Dendritic cell treated with granulocyte-macrophage colony-stimulating factor and Interleukin-4, amounts not matched to agents 40 ng/mL and 50 ng/mL, for 4 days (primary cell): ENCODE measurements at regions not wholly inside any gene's neighbourhood (a gene's known extent, or its start where the extent isn't known, plus 50 kb on each side); places are given as distances from the start of the nearest gene placed in this dataset.
"Not testable (repeated sequence)": the region's sequence is repeated elsewhere in the genome, so short reads cannot be mapped to it uniquely, and the experiment has no call there.

Source experiments
- H3K27ac Mint-ChIP-seq: one replicate; pipeline ENCODE4 v1.8.0; 2022; ENCODE audit warnings: mild to moderate bottlenecking, mixed read lengths
- H3K27me3 Mint-ChIP-seq: one replicate; pipeline ENCODE4 v1.8.0; 2022; ENCODE audit warnings: mild to moderate bottlenecking, mixed read lengths
- H3K36me3 Mint-ChIP-seq: one replicate; pipeline ENCODE4 v1.8.0; 2022; ENCODE audit warnings: low read depth, mixed read lengths
- H3K4me1 Mint-ChIP-seq: one replicate; pipeline ENCODE4 v1.8.0; 2022; ENCODE audit warnings: low read depth, mixed read lengths
- H3K4me3 Mint-ChIP-seq: one replicate; pipeline ENCODE4 v1.8.0; 2022; ENCODE audit warnings: mild to moderate bottlenecking, moderate library complexity, mixed read lengths
- H3K9me3 Mint-ChIP-seq: one replicate; pipeline ENCODE4 v1.8.0; 2022; ENCODE audit warnings: mixed read lengths
- intact Hi-C: fragments of 100-400 bp; cut with micrococcal nuclease; formaldehyde crosslinking; loops from one replicate; pipeline ENCODE4 v1.15.0; 2022

DNA sequence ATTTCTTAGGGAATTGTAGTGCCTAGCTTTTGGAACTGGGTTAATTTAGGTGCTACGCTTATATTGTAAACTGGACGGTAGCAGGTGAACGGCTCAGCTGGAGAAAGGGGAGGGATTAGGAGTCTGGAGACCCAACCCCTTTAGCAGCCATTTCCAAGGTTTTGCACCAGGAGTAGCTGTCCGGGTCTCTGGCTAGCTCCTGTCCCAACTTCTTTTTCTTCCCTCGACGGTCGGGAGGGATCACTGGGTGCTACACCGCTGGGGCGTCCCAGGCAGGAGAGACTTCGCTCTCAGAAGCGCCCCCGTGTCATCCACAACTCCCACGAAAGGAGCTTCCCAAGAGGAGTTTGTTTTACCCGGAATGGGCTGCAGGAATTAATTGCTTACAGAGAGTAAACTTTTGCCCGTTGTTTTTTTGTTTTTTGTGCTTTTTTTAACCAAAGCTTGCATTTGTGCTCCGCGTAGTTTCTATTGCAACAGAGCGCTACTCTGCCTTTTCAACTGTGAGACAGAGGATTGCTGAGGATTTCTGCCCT, 1640.9 kb upstream of the C9orf72 start:
- Mint-ChIP-seq H3K27ac (no peak overlapping the region), H3K9me3 (no peaks in the 10 kb centered on the region), H3K36me3 (no peaks in the 10 kb centered on the region), H3K4me1 (peaks cover 21% of the 10 kb centered on the region), H3K4me3 (no peak overlapping the region), H3K27me3 (peaks cover 65% of the 10 kb centered on the region)
- intact Hi-C loops, result no loop called here

DNA sequence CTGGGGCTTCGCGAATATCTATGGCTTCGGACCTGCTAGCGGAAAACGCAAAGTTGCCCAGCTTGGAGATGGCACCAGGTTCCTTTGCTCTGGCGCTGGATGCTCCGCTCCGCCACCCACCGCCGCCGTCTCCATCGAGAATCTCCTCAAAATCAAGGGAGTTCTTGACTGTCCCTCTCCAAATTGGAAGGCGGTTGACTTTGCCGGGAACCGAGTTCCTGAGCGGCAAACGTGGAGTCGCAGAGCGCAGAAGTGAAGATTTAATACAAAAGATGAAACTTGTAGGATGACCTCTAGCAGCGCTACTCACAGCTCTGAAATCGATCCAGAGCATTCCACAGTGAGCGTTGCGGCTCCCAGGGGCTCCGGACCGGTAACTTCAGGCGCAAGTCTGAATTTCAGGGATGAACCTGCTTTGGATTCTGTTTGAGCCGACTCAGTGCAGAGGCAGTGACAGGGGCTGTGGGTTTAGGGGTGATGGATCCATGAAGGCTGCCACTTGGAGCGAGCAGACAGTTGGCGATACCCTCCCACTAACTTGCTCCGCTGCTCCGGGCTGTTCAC, 1641.5 kb upstream of the C9orf72 start:
- Mint-ChIP-seq H3K4me1 (peaks cover 21% of the 10 kb centered on the region), H3K4me3 (no peak overlapping the region), H3K9me3 (no peaks in the 10 kb centered on the region)

GRCh38 chr9:29217966-29218365, 1644.7 kb upstream of the C9orf72 start:
- intact Hi-C loops, result no loop called here
- Mint-ChIP-seq H3K4me3 (no peak overlapping the region), H3K4me1 (peaks cover 10% of the 10 kb centered on the region)

More for the DNA sequence above, 1641.5 kb upstream of the C9orf72 start:
- H3K27me3 Mint-ChIP-seq, result peaks cover 64% of the 10 kb centered on the region
- H3K36me3 Mint-ChIP-seq, result no peaks in the 10 kb centered on the region
- H3K27ac Mint-ChIP-seq, result no peak overlapping the region
- intact Hi-C loops, result no loop called here

GRCh38 chr9:29220596-29221251, 1647.4 kb upstream of the C9orf72 start:
- Mint-ChIP-seq H3K36me3 (no peaks in the 10 kb centered on the region), H3K4me1 (no peaks in the 10 kb centered on the region), H3K4me3 (no peak overlapping the region), H3K27me3 (peaks cover 13% of the 10 kb centered on the region), H3K27ac (no peak overlapping the region), H3K9me3 (no peaks in the 10 kb centered on the region)
- intact Hi-C loops, result no loop called here

More at GRCh38 chr9:29217966-29218365, 1644.7 kb upstream of the C9orf72 start:
- Mint-ChIP-seq H3K27ac (no peak overlapping the region), H3K36me3 (no peaks in the 10 kb centered on the region), H3K27me3 (peaks cover 40% of the 10 kb centered on the region), H3K9me3 (no peaks in the 10 kb centered on the region)

GRCh38 chr9:29228558-29228957, 1655.3 kb upstream of the C9orf72 start:
- no peak overlapping the region for H3K27ac Mint-ChIP-seq
- no peaks in the 10 kb centered on the region for H3K36me3 Mint-ChIP-seq
- H3K4me1 Mint-ChIP-seq, result no peaks in the 10 kb centered on the region
- intact Hi-C loops, result no loop called here
- H3K9me3 Mint-ChIP-seq, result peaks cover 8% of the 10 kb centered on the region
- no peak overlapping the region for H3K4me3 Mint-ChIP-seq
- no peaks in the 10 kb centered on the region for H3K27me3 Mint-ChIP-seq

DNA sequence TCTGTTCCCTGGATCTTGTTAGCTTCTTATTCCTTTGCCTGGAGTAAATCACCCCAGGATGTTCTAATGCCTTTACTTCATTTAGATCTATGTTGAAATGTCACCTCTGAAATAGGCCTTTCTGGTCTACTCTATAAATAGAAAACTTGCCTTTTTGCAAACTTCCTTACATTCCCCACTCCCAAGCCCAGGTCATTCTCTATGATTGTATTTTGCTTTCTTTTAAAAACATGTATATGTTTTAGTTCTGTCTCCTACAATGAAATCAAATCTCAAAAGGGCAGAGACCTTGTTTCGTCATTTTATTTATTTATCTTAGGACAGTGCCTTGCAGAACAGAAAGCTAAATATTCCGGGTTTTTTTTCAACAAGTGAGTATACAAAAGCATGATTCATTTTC, 1657.7 kb upstream of the C9orf72 start:
- peaks cover 8% of the 10 kb centered on the region for H3K9me3 Mint-ChIP-seq
- H3K27me3 Mint-ChIP-seq, result no peaks in the 10 kb centered on the region
- no peaks in the 10 kb centered on the region for H3K4me1 Mint-ChIP-seq
- no peaks in the 10 kb centered on the region for H3K36me3 Mint-ChIP-seq
- intact Hi-C loops, result no loop called here
- H3K4me3 Mint-ChIP-seq, result no peak overlapping the region
- H3K27ac Mint-ChIP-seq, result no peak overlapping the region

DNA sequence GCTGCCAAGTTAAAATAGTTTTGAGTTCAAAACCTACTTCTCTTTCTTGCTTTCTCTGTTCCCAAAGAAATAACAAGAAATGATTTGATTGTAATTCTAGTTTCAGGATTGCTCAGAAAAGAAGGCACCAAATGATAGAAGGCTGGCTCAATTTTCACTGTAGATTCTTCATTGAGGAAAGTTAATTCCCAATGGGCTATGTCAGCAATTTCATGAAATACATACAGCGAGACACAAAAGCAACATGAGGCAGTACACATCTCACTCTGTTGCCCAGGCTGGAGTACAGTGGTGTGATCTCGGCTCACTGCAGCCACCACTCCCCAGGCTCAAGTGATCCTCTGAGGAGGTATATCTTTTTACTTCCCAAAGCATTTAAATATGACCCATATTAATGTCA, 1659.9 kb upstream of the C9orf72 start:
- Mint-ChIP-seq H3K27me3 (no peaks in the 10 kb centered on the region), H3K4me3 (no peak overlapping the region), H3K4me1 (no peaks in the 10 kb centered on the region), H3K36me3 (no peaks in the 10 kb centered on the region), H3K9me3 (peaks cover 8% of the 10 kb centered on the region), H3K27ac (no peak overlapping the region)
- intact Hi-C loops, result no loop called here

DNA sequence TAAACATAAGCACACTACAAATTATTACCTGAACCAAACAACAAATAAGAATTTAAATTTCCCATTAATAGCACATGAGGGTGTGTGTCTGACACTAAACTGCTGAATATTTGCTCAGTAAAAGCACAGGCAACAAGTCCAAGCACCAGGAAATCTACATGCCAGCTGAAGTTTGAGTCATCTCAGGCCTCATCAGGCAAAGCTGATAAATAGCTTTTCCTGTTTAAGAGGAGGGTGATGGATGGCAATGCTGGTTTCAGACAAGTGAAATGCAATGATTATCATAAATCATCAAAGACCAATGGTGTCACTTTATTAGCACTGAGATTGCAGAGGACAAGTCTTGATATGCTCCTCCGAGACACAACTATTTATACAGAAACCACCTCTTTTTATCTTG, 1668.0 kb upstream of the C9orf72 start:
- intact Hi-C loops, result loop anchor here (10.0 kb wide), 1 partner anchor 93 kb away; no protein-coding TSS in a partner anchor
- no peak overlapping the region for H3K27ac Mint-ChIP-seq
- no peaks in the 10 kb centered on the region for H3K27me3 Mint-ChIP-seq
- no peak overlapping the region for H3K4me3 Mint-ChIP-seq
- H3K36me3 Mint-ChIP-seq, result no peaks in the 10 kb centered on the region
- no peaks in the 10 kb centered on the region for H3K4me1 Mint-ChIP-seq
- no peaks in the 10 kb centered on the region for H3K9me3 Mint-ChIP-seq

GRCh38 chr9:29245351-29245750, 1672.1 kb upstream of the C9orf72 start:
- H3K27me3 Mint-ChIP-seq, result no peaks in the 10 kb centered on the region
- H3K27ac Mint-ChIP-seq, result no peak overlapping the region

GRCh38 chr9:29270400-29270799, 1697.1 kb upstream of the C9orf72 start:
- H3K36me3 Mint-ChIP-seq, H3K27ac Mint-ChIP-seq, H3K27me3 Mint-ChIP-seq, intact Hi-C loops, H3K4me1 Mint-ChIP-seq, H3K4me3 Mint-ChIP-seq: not testable (repeated sequence)
- H3K9me3 Mint-ChIP-seq, result peaks cover 25% of the 10 kb centered on the region

More at GRCh38 chr9:29245351-29245750, 1672.1 kb upstream of the C9orf72 start:
- no peak overlapping the region for H3K4me3 Mint-ChIP-seq
- no peaks in the 10 kb centered on the region for H3K36me3 Mint-ChIP-seq
- no peaks in the 10 kb centered on the region for H3K9me3 Mint-ChIP-seq
- intact Hi-C loops, result loop anchor here (10.0 kb wide), 1 partner anchor 89 kb away; no protein-coding TSS in a partner anchor
- no peaks in the 10 kb centered on the region for H3K4me1 Mint-ChIP-seq

GRCh38 chr9:29282121-29282520, 1708.8 kb upstream of the C9orf72 start:
- Mint-ChIP-seq H3K27me3 (no peaks in the 10 kb centered on the region), H3K4me3 (no peak overlapping the region), H3K4me1 (peaks cover 5% of the 10 kb centered on the region), H3K27ac (no peak overlapping the region), H3K36me3 (no peaks in the 10 kb centered on the region), H3K9me3 (no peaks in the 10 kb centered on the region)
- intact Hi-C loops, result no loop called here

GRCh38 chr9:29285818-29286217, 1712.5 kb upstream of the C9orf72 start:
- no peak overlapping the region for H3K4me3 Mint-ChIP-seq
- H3K27me3 Mint-ChIP-seq, result no peaks in the 10 kb centered on the region
- peaks cover 11% of the 10 kb centered on the region for H3K9me3 Mint-ChIP-seq
- intact Hi-C loops, result no loop called here
- H3K27ac Mint-ChIP-seq, result no peak overlapping the region
- H3K36me3 Mint-ChIP-seq, result no peaks in the 10 kb centered on the region
- H3K4me1 Mint-ChIP-seq, result peaks cover 21% of the 10 kb centered on the region

- Mint-ChIP-seq H3K27me3 (no peaks in the 10 kb centered on the region), H3K36me3 (no peaks in the 10 kb centered on the region), H3K9me3 (peaks cover 27% of the 10 kb centered on the region), H3K4me3 (no peak overlapping the region), H3K4me1 (peaks cover 20% of the 10 kb centered on the region), H3K27ac (no peak overlapping the region)
- intact Hi-C loops, result no loop called here
Measured at GRCh38 chr9:29289365-29289764, 1716.1 kb upstream of the C9orf72 start.

DNA sequence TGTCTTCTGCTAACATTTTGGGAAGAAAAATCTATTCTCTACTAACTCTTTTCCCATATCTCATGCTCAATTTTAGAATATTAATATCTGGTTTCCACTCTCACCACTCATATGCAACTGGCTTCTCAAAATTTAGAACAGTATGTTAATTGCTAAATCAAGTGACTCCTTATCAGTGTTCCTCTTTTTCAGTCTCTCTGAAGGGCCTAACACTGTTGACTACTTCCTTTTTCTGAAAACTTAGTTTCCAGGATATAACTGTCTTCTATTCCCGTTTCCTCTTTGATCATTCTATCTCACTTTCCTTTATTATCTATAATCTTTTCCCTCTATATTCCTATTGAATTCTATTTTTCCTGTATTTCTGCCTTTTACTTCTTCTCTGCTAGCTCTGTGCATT, 1717.2 kb upstream of the C9orf72 start:
- Mint-ChIP-seq H3K4me3 (no peak overlapping the region), H3K27ac (no peak overlapping the region), H3K9me3 (peaks cover 39% of the 10 kb centered on the region), H3K4me1 (peaks cover 20% of the 10 kb centered on the region), H3K36me3 (no peaks in the 10 kb centered on the region), H3K27me3 (no peaks in the 10 kb centered on the region)
- intact Hi-C loops, result no loop called here
